Fibroblast of peridontal ligament (primary cell): ENCODE measurements at regions not wholly inside any gene's neighbourhood (a gene's known extent, or its start where the extent isn't known, plus 50 kb on each side); places are given as distances from the start of the nearest gene placed in this dataset.
"Not testable (repeated sequence)": the region's sequence is repeated elsewhere in the genome, so short reads cannot be mapped to it uniquely, and the experiment has no call there.

Source experiments
- DNase-seq: peaks from one replicate; pipeline ENCODE4 v3.0.0-alpha.2; 2010; ENCODE audit errors: extremely low read depth

DNA sequence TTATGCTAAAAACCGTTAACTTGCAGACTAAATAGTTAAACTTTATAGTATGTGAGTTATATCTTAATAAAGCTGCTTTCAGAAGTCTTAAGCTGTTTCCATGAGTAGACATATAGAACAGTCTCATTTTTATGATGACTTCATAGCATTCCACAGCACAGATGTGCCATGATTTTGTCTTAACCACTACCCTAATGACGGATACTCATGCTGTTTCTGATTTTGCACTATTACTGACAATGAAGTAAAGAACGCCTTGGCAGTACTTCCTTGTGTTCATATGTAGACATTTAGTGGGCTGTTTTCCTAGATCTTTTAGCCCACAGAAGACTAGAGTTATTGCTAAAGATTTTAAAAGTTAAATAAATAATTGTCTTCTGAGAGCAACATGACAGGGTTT, 175.6 kb upstream of the RAB6C start:
- no peak for DNase-seq

DNA sequence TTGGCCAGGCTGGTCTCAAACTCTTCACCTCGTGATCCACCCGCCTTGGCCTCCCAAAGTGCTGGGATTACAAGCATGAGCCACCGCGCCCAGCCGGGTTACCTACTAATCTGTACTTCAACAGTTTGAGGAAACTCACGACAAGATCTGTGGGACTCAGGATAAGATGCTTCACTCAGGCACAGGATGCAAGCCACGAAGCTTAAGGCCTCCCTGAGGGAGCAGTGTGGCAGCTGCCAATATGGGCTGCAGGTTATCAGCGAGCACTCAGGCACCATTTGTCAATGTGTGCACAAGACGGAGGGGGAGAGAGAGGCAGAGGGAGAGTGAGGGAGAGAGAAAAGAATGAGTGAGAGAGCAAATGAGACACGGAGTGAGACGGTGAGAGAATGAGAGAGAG, 173.6 kb upstream of the RAB6C start:
- DNase-seq: no peak

DNA sequence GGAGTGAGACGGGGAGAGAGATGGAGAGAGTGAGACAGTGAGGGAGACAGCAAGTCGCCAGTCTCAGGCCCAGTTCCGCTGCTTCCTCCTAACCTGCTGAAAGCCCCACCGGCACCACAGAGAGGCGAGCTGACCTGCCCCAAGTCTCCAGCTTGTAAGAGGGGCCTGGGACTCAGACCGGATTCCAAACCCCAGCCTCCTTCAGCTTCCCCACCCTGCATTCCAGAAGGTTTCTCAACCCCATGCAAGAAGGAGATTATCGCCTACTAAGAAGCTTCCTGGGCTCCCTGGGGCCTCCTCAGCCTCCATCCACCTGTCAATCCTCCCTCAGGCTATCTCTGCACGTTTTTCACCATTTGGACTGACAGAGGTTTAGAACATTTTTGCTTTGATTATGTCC, 173.1 kb upstream of the RAB6C start:
- DNase-seq: no peak

DNA sequence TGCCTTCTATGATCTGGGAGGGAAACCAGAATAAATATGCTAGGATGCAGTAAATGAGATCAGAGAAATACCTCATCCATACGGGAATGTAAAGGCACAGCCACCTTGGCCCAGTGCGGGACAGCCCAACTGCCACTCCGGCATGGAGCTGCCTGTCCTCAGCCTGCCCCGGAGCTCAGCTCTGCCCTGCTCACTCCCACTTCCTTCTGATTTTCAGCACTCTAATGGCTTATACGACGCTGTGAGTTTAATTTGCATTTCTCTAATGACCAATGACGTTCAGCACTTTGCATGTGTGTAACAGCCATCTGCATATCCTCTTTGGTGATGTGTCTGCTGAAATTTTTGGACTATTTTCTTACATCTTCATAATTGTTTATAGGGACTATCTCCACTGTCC, 172.5 kb upstream of the RAB6C start:
- no peak for DNase-seq

DNA sequence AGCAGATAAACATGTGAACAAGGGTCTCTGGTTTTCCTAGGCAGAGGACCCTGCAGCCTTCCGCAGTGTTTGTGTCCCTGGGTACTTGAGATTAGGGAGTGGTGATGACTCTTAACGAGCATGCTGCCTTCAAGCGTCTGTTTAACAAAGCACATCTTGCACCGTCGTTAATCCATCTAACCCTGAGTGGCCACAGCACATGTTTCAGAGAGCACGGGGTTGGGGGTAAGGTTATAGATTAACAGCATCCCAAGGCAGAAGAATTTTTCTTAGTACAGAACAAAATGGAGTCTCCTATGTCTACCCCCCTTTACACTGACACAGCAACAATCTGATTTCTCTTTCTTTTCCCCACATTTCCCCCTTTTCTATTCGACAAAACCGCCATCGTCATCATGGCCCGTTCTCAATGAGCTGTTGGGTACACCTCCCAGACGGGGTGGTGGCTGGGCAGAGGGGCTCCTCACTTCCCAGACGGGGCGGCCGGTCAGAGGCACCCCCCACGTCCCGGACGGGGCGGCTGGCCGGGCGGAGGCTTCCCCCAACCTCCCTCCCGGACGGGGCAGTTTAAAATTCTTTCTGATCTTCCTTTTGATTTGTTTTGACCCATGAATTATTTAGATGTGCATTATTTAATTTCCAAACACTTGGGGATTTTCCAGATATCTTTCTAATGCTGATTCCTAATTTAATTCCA, 171.7 kb upstream of the RAB6C start:
- DNase-seq: not testable (repeated sequence)

DNA sequence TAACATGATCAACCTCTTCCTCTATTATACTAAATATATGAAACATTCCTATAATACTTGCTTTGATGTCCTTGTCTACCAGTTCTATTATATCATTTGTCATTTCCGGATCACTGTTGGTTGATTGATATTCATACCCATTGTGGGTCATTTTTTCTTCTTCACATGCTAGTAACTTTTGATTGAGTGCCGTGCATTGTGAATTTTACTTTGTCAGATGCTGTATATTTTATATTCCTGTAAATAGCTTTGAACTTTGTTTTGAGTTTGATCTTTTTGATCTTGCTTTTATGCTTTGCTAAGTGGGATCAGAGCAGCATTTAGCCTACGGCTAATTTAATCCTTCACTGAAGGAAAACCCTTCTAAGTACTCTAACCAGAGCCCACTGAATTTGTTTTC, 168.9 kb upstream of the RAB6C start:
- DNase-seq: no peak

DNA sequence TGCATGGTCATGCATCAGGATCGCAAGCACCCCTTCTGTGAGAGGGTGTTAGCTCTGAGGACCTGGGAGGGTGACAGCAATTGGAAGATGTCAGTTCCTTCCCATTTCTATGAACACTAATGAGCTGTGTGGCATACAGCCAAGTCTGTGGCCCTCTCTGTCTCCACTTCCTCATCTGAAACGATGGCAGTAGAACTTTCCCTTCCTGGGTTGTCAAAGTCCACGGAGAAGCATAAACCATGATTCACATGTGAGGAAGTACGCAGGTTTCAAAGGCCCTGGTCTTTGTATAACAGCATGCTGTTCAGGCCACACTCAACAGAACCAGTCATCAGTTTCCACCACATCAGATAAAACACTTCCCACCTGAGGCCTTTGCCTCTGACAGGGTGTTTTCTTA, 167.4 kb upstream of the RAB6C start:
- DNase-seq: no peak

DNA sequence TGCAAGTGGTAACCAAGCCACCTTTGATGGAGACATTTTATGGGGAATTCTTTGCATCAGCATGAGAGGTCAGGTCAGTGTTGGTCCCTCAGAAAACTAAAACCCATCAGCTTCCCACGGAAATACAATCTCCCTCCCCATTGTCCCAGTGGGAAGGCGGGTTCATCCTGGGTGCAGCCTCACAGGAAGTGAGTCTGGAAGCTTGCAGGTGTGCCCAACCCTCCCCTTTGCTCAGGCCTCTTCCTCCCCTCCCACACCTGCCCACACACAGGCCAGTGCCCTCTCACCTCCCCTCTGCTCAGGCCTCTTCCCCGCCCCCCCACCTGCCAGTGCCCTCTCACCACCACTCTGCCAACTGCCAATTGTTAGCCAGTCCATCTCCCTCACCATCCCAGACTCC, 166.8 kb upstream of the RAB6C start:
- no peak for DNase-seq

DNA sequence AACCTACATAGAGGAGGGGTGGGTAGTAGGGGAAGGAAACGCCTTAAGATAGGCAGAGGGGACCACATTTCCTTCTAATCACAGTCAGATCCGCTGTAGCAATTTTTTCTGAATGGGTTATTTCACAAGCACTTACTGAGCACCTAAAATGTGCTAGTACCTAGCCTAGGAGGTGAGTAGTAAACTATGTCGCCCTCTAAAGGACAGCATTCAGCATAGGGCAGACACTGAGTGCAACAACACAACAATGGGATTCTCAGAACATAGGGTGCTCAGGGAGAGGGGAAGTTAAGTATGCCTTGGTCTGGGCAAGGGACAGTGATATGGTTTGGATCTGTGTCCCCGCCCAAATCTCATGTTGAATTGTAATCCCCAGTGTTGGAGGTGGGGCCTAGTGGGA, 166.1 kb upstream of the RAB6C start:
- no peak for DNase-seq

DNA sequence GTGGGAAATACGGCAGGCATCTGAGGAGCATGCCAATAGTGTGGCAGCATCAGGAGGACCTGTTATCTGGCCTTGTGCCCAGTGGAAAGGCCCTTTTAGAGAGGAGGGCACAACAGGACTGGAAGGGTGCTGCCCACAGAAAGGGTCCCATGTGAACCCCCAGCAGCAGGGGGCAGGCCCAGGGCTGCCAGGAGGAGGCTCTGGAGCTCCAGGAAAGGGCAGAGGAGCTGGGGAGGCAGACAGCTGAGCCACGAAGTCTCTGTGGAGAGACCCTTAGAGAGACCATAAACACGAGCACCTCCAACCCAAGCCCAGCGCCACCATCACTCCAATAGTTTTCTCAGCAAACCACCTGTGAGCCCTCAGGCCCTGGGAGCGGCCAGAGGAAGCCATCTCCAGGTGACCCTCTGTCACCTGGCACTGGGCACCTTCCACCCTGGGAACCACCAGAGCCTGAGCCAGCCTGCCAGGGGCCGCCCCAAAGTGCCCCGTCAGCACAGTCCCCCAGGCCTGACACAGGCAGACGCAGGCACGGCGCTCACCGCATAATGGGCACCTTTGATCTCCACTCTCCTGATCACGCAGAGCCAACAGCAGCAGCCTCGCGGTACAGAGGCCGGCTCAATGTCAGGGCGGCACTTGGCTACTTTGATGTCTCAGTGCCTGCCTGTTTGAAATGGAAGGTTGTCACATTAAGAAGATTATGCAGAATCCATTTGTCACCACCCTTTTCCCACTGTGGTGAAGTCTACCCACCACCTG, 162.5 kb upstream of the RAB6C start:
- DNase-seq: no peak

DNA sequence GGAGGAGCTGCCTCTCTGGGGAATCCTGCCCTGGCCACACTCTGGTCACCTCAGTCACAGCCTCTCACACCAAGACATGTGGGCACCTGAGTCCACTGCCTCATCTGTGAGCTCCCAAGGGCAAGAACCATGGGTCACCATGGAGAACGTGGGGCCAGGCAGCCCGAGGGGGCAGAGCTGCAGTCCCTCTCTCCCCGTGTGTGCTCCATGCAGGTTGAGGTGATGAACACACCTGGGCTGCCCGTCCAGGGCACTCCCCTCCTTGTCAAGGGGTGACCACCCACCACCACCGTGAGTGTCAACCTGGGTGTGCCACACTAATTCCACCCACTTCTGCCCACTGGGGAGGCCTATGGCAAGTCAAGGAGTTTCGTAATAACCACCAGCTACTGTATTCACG, 159.6 kb upstream of the RAB6C start:
- no peak for DNase-seq

DNA sequence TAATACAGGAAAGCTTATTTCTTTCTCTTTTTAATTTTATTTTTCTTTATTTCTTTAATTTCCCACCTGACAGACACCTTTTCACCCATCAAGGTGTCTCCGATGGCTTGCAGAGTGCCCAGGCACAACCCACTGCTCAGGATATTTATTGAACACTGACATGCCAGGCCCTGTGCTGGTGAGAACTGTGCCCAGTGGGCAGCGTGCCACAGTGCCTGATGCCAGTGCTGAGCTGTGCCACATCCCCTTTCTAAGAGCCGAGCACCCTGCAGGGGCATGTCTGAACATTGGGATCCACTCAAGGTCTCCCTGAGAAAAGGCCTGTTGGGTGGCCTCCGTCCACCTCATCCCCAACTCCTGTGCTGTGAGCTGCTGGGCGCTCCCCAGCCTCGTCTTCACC, 158.6 kb upstream of the RAB6C start:
- no peak for DNase-seq

DNA sequence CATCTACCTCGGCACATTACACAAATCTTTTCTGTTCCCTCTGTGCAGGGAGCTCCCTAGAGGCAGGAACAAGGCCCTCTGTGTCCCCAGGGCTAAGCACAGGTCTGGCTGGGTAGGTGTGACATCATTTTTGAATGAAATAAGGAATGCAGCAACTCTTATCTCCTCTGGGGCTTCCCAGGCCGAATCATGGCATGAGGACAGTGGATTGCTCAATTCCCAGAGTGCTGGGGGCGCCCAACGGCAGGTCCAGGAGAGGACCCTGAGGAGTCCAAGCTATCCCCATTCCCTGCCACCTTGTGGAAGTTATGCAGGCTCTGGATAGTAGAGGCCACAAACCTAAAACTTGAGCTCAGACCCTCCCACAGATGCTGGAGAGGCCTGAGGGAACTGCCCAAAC, 158.0 kb upstream of the RAB6C start:
- no peak for DNase-seq

DNA sequence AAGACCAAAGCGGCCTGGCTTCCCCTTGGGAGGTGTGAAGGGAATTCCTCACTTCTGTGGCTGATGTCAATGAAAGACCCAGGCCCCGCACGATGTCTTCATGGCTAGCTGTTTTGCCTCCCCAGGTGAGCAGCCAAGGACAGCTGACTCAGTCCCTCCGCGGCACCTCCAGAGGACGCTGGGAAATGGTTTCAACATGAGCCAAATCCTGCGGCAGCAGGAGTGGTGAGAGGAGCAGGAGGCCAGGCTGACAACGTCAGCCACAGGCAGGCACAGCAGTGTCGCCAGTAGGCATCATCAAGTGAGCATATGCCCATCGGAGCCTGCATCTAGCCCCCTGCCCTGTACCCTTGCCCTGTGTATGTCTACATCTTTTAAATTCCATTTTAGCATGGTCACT, 156.4 kb upstream of the RAB6C start:
- no peak for DNase-seq

DNA sequence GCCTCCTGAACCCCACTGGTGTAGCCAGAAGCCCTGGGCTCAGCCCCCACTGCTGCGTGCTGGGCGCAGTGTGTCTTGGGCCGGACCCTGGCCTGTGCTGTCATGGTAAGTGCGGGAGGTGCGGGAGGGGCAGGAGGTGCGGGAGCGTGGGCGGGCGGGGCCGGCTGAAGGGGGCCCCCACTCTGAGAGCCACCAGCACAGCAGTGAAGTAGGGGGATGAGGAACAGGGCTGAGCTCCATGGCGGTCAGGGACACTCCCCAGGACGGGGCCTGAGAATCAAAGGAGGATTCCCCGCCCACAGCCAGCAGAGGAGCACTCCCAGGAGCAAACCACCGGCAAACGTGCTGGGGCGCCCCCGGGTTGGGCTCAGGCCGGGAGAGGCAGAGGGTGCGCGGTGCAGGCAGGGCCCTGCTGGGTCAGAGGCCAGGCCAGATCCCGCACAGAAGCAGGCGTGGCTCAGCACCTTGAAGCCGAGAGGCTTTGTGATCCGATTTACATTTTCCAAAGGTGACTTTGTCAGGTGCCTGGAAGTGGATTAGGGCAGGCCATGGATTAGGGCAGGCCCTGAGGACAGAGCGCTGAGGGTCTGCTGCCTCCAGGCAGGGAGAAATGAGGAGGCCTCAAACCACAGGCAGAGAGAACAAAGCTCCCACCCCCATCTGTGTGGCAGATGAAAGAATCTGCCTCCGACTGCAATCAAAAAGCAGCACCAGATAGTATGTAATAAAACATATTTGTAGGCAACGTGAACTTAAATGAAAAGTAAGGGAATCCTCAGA, 152.0 kb upstream of the RAB6C start:
- no peak for DNase-seq

DNA sequence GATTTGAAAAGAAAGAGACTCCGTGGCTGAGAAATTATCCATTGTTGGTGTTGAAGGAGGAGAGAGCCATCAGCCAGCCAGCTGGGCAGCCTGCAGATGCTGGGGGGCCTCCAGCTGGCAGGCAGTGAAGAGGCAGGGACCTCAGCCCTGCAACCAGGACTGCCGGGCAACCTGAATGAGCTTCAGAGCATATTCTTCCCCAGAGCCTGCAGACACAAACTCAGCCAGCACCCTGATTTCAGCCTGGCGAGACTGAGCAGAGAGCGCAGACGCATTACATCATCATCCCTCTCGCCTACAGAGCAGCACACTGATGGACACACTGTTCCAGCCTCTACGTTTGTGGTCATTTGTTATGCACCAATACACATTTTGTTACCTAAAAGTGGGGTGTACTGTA, 150.7 kb upstream of the RAB6C start:
- no peak for DNase-seq

DNA sequence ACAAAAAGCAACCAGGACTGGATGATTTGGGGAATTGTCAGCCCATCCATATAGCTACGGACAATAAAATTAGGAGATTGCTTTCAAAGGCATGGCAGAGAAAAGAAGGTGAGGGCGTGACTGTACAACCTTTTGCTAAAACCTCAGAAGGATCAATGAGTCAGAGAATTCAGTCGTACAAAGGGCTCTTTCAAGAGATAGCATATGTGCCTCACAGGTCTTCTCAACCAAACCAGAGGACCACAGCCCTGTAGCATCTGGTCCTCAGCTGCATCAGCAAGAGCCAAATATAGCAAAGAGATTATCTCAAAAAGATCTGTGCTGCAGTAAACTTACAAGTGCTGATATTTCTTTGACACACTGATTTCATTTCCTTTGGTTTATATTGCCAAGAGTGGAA, 149.9 kb upstream of the RAB6C start:
- no peak for DNase-seq

DNA sequence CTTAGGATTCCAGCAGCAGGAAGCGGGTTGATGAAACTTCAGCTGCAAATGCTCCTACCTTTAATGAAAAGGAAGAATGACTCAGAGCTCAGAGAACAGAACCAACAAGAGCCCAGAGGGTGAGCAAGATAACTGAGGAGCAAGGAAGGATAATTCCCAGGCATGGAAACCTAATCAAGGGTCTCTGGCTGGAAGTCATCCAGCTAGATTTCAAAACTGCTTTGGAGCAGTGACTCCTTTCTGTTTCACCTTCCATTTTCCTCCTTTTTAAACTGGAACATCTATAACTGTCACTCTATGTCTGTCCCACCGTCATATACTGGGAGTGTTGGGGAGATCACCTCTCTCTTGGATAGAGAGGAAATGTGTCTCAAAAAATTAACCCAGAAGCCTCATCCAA, 148.4 kb upstream of the RAB6C start:
- no peak for DNase-seq

DNA sequence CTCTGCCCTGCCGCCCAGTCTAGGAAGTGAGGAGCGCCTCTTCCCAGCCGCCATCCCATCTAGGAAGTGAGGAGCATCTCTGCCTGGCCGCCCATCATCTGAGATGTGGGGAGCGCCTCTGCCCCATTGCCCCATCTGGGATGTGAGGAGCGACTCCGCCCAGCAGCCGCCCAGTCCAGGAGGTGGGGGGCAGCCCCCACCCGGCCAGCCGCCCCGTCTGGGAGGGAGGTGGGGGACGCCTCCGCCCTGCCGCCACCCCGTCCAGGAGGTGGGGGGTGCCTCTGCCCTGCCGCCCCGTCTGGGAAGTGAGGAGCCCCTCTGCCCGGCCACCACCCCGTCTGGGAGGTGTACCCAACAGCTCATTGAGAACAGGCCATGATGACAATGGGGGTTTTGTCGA, 146.0 kb upstream of the RAB6C start:
- not testable (repeated sequence) for DNase-seq

DNA sequence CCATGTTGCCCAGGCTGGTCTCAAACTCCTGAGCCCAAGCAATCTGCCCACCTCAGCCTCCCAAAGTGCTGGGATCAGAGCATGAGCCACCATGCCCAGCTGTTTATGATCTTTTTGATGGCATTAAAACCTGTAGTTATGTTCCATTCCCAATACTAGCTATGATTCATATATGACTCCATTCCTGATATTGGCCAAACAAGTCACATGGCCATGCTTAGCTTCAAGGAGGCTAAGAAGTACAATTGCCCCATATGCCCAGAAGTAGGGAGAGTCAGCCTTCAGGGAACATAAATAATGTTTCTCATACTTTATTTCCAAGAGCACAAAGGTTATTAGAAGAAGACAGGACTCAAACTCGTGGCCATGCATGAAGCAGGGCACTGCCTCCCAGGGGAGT, 132.4 kb upstream of the RAB6C start:
- no peak for DNase-seq

DNA sequence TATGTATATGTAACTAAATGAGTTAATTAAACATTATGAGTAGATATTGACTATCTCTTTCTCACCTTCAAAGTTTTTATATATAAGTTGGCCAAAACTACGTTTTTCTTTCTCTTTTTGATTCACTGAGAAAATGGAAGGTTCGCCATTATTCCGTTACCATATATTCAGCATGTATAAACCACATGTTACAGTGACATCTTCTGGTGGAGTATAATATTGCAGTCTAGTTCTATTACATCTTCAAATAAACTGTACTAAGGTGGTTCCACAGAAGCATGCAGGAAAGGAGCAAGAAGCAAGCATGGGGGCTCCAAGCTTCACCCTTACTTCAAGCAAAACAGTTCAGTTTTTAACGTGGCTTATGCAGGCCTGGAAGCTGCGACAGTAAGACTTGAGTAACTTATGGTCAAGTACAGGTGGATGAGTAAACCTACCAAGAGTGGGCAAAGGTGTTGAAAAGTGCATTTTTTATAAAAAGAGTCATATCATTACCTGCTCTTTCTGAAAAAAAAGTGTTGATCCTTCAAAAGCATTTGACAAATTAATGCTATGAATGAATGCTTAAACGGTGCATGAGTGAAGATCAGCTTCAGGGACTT, 129.8 kb upstream of the RAB6C start:
- peak; percentile 92 for DNase-seq

DNA sequence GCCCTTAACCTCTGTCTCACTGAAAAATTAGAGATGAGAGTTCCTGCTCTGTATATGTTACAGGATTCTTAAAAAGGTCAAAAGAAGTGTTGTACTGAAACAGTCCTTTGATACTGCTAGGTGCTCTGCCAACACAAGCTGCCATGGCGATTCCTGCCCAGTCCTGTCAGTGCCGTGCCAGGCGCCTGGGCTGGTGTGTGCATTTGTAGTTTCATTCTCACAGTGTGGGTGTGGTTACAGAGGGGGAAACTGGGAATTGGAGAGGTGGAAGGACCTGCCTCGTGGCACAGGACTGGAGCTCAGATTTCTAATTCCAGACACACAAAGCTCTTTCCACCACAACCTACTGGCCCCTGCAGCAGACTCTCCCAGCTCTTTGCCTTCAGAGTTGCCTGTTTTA, 122.3 kb upstream of the RAB6C start:
- no peak for DNase-seq

DNA sequence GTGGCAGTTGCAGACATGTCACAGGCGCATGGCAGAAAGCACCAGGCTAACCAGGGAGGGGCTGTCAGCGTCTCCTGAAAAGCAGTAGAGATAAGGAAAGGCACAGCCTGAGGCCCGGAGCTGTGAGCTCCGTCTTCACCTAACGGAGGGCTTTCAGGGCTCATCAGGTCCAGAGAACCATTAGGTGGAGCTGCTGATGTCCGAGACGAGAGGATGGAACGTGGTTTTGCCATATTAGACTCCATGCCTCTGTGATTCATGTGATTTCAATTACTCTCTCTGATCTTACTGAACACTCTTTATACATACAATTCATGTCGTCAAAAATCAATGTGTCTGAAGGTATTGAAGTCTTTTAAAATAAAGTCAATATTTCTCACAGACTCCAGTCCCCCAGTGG, 120.3 kb upstream of the RAB6C start:
- DNase-seq: no peak
